Ecto neural progenitor cell (in vitro differentiated cells): ENCODE measurements at regions not wholly inside any gene's neighbourhood (a gene's known extent, or its start where the extent isn't known, plus 50 kb on each side); places are given as distances from the start of the nearest gene placed in this dataset.
"Not testable (repeated sequence)": the region's sequence is repeated elsewhere in the genome, so short reads cannot be mapped to it uniquely, and the experiment has no call there.

Source experiments
- DNase-seq: peaks from one replicate; pipeline ENCODE4 v3.0.0-alpha.2; 2018; ENCODE audit warnings: low spot score

DNA sequence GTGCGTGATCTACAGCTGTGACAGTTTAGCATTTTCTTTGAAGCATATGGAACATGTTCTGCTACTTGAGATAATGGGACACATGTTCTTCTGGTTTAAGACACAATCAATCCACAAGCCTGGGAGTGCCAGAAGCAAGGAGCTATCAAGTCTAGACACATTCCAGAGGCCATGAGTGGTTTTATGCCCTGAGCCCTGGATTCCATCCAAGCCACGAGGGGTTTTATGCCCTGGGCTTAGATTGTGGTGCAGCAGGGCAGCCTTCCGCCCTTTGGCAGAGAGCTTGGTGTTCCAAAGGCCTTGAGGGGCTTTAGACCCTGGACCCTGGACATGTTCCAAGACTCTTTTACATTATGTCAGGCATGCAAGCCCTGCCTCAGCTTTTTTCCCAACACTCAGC is 1289.6 kb upstream of the SLC39A10 start:
- not testable (repeated sequence) for DNase-seq

DNA sequence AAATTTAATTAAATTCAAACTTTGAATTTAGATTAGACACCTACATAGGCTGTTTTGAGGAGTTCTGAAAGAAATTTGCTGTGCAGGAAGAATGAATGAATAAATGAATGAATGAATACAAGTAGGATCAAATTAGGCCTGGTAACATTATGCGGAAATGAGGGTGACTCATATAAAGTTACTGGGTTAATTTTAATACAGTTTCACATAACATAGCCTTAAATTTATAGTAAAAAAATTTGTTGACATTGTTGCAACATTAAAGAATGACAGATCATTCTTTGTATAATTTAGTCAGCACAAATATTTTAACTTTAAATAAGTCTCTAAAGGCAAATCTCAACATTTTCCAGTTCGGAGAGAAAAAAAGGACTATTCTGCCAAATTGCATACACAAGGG is 1293.1 kb upstream of the SLC39A10 start:
- DNase-seq: no peak

DNA sequence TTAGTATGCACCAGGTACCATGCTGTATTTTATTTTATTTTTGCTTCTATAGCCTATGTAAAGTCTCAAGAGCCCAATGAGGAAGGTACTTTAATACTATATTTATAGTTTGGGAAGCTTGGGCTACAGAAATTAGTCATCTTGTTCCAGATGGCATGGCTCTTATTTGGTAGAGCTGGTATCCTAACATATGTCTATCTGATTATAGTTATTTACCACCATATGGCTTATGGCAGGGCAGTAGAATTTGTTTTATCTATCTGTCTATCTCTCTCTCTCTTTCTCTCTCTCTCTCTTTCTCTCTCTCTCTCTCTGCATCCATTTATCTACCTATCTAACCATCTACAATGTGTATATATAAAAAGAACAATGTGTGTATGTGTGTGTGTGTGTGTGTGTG is 1293.7 kb upstream of the SLC39A10 start:
- no peak for DNase-seq

DNA sequence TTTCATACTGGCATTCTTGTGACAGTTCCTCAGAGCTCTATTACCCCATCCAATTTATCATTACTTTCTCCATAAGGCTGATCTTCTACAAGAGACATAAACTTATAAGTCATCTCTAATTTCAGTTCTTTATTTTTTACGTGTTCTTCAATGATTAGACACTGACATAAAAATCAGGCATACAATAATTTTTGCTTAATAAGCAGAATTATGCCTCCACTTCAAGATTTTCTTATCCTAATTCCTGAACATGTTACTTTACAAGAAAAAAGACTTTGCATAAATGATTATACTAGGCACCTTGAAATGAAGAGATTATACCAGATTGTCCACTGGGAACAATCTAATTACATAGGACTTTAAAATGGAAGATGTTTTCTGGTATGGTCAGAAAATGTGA is 1304.5 kb upstream of the SLC39A10 start:
- no peak for DNase-seq

DNA sequence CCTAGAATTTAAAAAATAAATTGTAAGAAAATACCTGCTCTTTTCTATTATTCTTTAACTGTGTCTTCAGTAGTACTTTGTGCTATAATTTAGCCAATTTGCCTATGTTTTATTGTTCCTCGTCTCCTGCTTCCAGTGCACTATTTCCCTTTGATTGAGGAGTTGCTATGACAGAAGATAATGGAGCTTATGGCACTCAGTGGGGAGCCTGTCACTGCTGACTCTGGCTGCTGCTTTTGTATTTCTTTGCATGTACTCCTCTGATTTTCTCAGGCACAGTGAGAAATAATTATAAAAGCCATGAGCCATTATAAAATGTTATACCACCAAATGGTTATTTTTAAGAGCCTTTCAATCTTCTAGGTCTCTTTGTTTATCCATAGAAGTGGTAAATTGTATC is 1310.8 kb upstream of the SLC39A10 start:
- no peak for DNase-seq

DNA sequence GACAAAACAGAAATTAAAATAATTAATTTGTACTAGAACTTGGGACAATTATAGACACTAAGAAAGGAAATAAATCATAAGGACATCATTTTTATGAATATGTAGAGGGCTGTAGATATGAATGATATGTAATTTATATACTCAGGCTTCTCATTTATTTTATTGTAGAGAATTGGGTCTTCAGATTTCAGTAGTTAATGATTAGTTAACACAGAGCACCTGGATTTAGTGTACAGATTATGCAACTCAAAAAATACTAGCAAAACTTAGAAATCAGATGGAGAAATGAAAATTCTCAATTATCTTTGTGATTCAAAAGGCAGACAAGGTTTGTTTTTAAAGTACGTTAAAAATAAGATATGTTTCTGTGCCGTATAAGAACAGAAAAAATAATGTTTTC is 1311.7 kb upstream of the SLC39A10 start:
- no peak for DNase-seq

DNA sequence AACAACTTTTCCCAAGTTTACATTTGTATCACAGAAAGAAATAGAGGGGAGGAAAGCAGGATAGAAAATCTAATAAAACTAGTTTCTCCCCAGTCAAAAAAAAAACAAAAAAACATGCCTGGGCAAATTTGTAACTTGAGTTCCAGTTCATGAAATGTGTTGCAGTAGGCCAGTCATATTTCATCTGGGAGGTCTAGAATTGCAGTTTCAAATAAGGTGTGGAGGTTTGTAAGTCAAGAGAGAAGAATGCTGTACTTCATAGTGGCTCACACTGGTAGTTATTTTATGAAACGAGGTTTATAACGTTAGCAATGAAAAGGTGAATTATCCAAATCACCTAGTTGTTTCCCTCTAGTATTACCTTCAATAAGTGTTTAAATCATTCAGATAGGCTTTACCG is 1313.9 kb upstream of the SLC39A10 start:
- no peak for DNase-seq

DNA sequence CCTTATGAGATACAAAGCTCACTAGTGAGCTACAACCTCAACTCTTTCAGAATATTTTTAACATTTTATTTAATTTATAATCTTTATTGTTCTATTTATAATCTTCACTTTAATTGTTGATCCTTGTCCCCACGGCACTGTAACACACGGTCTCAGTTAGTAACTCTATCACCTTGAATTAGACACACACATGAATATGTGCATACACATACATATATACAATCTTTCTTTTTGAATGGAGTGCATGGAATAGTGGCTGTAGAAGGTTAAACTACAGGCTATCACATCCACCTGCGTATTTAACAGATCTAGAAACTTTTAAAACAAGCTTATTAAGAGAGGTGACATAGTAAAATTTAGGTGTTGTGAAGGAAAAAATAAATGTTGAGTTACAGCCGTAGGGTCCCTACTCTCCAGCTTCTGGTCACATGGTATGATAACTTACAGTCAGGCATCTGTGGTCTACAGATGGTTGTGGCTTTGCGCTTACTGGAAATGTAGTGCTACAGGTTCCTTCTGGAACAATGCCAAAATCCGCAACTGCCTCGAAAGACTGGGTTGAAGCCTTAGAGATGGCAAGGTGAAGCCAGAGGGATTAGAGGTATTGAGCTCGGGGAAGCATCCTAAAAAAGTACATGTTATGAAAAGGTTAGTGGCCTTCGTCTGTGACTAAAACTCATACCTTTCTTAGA is 1324.1 kb upstream of the SLC39A10 start:
- DNase-seq: no peak

DNA sequence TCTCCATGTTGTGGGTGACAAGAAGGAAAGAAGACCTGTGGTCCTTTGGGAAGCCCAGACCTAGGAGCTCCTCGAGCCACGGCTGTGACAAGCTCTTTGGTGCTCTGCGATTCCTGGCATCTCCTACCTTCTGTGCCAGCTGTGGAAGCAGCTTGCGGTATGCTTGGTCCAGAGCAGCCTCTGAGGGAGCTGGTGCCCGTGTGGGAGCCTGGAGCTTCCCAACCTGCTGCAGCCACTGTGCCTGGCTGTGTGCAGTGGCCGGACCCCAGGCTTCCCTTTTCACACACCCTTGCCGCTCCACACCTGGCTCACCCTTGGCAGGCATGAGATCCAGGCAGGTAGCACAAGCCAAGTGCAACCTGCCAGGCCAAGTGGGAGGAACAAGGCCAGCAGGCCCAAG is 1328.6 kb upstream of the SLC39A10 start:
- no peak for DNase-seq

DNA sequence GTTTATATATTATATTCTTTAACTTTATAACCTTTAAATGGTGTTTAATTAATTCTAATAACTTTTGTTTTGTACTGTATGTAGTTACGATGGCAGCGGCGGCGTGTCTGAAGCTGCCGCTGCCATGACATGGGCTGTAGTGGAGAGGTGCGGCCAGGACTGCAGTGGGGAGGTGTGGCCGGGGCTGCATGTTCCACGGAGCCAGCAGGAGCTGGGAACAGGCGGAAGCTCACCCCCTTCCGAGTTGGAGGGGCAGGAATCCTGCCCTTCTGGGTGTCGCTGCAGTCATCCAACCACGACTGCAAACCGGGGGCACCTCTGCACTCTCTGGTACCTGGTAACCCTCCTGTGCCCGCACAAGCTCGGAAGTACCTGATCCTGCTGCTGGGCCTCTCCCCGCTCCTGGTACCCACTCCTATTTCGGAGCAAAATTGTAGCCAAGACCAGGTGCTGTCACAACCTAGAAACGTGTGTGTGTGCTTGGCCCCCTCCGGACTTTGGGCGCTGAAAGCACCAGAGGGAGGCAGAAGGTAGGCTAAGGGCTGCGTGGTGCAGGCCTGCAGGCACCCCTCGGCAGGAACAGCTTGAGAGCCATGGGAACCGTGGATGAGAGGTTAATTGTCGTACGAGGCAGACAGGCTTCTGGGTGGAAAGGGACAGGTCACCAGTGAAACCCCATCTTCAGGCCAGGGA is 1329.7 kb upstream of the SLC39A10 start:
- no peak for DNase-seq

DNA sequence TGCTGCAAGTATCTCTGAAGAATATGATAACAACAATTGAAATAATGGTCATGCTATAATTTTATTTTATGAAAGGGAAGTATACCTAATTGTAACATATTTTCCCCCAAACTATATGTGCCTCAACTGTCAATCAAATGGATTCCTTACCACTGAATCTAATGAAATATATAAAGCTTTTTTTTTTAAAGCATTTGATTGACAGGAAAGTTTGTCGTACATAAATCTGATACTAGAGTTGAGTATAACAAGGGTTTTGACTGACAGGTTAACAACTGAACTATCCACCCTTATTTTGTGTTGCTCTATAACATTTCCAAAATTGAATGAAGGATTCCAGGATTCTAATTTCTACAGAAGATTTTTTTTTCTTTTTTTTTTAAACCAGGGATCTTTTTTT is 1333.3 kb upstream of the SLC39A10 start:
- DNase-seq: no peak

DNA sequence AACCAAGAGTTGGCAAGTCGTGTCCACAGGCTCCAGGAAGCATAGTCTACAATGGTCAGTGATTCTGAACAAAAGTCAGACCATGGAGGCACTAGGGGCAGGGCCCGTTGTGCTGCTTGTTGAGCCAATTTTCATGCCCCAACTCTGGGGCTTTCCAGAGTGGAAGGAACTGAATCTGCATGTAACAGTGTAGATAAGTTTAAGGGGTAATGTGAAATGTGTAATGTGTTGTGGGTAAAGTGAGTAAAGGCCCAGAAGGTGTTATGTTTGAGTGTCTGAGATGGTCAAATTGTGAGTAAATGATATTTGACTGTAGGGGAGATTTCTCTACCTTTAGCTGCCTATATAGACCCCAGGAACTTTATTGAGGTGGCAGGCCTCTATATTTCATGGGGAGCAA is 1336.5 kb upstream of the SLC39A10 start:
- no peak for DNase-seq

DNA sequence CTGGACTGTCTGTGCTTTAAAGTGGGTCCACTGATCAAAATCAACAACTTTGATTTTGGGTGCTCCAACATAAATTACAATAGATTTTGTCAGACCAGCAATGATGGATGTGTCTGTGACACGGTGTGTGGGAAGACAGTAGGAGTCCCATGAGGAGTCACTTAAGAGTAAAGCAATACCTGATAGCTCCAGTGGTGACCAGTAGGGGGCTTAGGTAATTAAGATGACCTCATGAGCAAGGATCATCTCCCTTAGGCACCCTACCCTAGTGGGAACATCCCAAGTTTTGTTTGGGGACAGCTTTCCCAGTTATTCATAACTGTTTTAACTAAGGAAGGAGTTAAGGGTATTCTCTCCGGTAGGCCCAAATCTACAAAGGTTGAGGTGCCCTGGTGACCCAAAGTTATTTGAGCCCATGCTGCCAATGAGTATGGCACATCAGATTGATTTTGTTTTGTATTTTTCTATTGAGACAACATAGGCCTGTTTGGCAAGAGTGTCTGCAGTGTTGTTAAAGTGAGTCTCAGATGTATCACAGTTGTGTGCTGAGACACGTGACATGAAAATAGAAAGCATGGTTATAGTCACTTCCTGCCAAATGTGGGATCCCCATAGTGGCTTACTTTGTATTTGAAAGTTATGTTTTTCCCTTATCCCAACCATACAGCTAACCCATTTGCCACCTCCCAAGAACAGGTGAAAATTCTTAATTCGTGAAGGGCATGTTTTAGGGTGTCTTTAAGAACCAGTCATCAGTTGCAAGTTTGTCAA is 1337.6 kb upstream of the SLC39A10 start:
- DNase-seq: no peak

DNA sequence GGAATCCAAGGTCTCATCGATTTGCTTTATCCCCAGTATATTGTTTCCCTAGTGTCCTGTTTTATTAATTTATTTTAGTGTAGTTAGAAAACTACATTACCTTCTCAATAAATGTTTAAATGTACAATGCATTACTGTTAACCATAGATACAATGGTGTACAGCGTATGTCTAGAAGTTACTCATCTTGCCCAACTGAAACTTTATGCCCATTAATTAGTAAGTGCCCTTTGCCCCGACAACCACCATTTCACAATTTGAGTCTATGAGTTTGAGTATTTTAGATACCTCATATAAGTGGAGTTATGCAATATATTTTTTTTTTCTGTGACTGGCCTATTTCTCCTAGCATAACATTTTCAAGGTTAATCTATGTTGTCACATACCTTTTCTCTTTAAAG is 1343.0 kb upstream of the SLC39A10 start:
- no peak for DNase-seq

DNA sequence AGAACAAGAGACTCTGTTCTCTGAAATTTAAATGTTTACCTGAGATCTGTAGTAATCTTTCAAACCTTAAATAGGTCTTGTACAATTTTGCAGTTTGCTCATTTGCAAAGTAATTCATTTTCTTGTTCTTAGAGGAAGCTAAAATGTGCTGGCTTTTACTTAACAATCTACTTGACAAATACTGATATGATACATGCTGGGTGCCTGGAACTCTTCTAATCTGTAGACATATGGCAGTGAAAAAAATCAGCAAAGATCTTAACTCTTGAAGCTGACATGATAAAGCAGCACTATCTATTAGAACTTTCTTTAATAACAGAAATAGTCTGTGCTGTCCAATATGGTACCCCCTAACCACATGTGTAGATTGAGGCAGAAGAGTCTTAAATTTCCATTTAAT is 1352.8 kb upstream of the SLC39A10 start:
- DNase-seq: no peak

DNA sequence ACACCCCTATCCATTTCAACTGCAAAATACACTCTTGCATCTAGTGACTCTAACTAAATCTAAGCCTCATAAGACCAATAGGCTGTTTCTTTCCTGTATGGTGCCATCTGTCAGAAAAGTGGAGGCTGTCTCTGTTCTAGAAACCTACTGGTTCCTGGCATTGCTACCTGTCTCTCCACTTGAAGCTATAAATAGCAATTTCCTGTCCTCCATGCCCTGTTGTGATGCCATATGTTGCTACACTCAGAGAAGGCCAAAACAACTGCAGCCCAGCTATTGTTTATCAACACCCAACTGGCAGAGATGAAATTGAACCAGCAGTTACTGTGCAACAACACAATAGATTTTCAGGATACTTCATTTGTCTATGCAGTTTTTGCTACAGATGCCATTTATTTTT is 1355.1 kb upstream of the SLC39A10 start:
- DNase-seq: no peak

DNA sequence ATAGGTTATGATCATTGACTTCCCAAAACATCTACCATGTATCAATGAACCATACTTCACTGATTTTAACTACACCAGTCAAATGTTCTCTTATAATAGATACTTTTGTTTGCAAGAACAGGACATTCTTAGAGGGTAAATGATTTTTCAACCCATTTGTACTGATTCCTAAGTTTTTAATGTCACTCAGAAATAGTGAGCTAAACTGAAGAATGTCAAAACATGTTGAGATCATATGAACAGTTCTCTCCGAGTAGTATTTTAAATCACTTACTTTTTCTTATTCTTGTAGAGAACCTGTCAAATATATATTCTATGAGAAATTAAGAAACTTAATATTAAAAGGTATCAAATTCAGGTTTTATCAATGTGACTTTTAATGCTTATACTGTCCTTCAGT is 1362.9 kb upstream of the SLC39A10 start:
- DNase-seq: no peak

DNA sequence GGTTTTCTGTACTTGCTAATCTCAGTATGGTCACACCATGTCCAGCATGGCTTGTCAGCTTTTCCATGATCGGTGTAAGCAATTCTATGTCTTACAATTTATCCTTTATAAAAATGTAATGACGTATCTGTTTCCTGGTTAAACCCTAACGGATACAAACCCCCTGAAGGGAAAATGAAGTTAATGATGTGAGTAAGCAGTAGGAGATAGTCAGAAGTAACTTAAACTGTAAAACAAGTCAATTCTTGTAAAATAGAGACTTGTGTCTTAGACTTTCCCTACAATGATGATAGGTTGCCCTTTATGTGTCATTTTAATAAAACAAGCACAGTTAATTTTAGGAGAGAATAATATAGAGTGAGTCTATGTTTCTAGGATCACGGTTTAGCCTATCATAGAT is 1365.9 kb upstream of the SLC39A10 start:
- DNase-seq: no peak

DNA sequence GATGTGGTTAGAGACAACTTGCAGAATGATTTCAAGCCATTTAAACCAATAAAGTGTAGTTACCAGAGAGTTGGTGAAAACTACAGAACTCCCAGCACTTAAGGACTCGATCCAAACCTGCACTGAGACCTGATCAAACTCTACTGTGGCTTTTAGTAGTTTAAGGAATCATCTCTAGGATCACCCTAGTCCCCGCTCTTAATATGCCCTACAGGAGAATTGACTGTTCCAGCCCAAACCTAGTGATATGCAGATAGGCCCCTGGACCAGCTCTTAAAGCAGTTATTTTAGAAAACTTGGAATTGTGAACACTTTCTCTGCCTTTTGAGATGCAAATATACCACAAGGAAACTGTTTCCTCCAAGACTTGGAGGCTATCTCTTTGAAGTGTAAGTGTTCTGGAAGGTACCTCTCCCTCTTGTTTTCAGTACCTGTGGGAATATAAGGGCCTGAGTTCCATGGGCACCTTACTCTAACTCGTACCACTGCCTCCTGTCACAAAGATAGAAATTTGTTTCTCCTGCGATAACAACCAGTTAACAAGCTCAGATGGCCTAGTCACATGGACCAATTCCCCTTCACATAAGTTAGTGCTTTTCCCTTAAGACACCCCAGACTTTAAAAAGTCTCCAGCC is 1367.2 kb upstream of the SLC39A10 start:
- no peak for DNase-seq

DNA sequence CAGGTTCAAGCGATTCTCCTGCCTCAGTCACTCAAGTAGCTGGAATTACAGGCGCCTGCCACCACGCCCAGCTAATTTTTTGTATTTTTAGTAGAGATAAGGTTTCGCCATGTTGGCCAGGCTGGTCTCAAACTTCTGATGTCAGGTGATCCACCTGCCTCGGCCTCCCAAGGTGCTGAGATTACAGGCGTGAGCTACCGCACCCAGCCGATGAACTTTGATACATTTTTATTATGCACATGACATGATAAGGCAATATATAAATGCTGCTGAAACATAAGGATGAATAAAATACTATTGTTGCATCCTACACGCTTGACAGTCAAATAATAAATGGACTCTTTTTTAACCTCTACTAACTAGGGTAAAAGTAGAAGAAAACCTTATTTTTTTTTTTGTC is 1380.4 kb upstream of the SLC39A10 start:
- not testable (repeated sequence) for DNase-seq

DNA sequence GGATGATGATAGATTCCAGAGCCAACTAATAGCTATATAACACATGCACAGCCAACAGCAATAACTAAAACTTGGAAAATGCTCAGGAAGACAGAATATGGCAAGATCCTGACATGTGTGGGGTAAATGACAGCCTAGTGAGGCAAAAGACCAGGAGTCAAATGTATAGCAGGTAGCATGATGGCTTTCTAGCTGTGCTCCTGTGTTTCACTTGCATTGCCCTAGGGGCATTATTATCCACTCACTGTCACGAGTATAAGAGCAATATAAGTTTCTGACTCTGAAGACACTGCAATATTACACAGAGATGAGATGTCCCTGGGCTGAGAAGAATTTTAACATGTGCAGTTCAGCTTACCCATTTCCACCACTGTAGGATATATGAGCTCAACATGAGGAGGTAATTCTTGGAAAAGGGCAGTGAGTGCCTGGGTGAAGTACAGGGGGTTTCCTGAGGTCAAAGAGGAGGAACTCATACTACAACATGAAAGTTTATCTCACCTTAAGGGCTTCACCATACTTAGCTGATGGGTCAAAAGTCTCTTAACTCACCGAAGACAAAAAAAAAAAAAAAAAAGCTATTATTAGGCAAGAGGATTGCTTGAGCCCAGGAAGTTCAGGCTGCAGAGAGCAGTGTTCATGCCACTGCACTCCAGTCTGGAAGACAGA is 1385.6 kb upstream of the SLC39A10 start:
- DNase-seq: no peak

DNA sequence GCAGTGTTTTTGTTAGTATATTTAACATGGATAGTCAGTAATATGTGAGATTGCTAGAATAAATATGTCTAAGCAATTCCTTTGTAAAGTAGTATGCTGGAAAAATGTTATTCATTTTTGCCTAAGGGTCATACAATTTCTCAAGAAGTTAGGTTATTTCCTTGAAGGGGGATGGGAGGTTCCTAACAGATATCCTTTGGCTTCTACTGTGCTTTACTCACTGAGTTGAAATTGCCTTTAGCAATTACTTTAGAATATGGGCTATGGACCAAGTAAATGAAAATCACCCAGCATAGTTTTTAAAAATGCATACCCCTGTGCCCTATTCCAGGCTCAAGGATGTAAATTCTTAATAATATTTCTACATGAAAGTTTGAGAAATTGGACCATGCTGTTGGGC is 1386.4 kb upstream of the SLC39A10 start:
- no peak for DNase-seq
